Heart right ventricle (tissue), 16 donors: ENCODE measurements at regions not wholly inside any gene's neighbourhood (a gene's known extent, or its start where the extent isn't known, plus 50 kb on each side); places are given as distances from the start of the nearest gene placed in this dataset.
"Not testable (repeated sequence)": the region's sequence is repeated elsewhere in the genome, so short reads cannot be mapped to it uniquely, and the experiment has no call there.

ENCODE experiments used
- ATAC-seq, 8 donors: fragments of 200-7000 bp; cut with Tn5 transposase; one replicate each; pipeline ENCODE4 v1.9.1; 2020; ENCODE audit warnings: mild to moderate bottlenecking in 8 of 8, moderate library complexity in 8 of 8, moderate number of reproducible peaks in 1 of 8
- DNase-seq, 2 donors: peaks; one replicate each; pipeline ENCODE4 v3.0.0-alpha.2; 2020
- H3K27ac ChIP-seq, 10 donors: fragments of 200-600 bp; sonication (generic) in 2 of 10; one replicate each; pipeline versions ENCODE4 v1.5.0 to v1.8.0; 2020 to 2022; ENCODE audit warnings: mild to moderate bottlenecking in 3 of 10
- H3K27me3 ChIP-seq, 7 donors: fragments of 200-600 bp; one replicate each; pipeline ENCODE4 v1.8.0; 2021 to 2022; ENCODE audit warnings: mild to moderate bottlenecking in 2 of 7
- H3K36me3 ChIP-seq, 9 donors: fragments of 200-600 bp; sonication (generic) in 1 of 9; one replicate each; pipeline versions ENCODE4 v1.5.0 to v1.8.0; 2020 to 2022; ENCODE audit warnings: mild to moderate bottlenecking in 2 of 9
- H3K4me1 ChIP-seq, 9 donors: fragments of 200-600 bp; sonication (generic) in 1 of 9; one replicate each; pipeline versions ENCODE4 v1.5.0 to v1.8.0; 2020 to 2022; ENCODE audit warnings: mild to moderate bottlenecking in 4 of 9
- H3K4me3 ChIP-seq, 10 donors: fragments of 200-600 bp; sonication (generic) in 2 of 10; one replicate each; pipeline versions ENCODE4 v1.5.0 to v1.8.0; 2020 to 2022; ENCODE audit warnings: mild to moderate bottlenecking in 7 of 10, moderate library complexity in 2 of 10
- H3K9me3 ChIP-seq, 11 donors: fragments of 200-600 bp in 10 of 11; sonication (generic) in 2 of 11; one replicate each; pipeline versions ENCODE4 v1.5.0 to v1.8.0; 2013 to 2022; ENCODE audit warnings: mild to moderate bottlenecking in 2 of 11, control low read depth in 1 of 11, moderate library complexity in 1 of 11
- WGBS, 2 donors: extraction: QIAGEN DNeasy Blood & Tissue Kit; methylation state at CpG; one replicate each; pipeline ENCODE4 v1.1.7; 2013; ENCODE audit warnings: inconsistent platforms in 1 of 2; 5-methylcytosine and 5-hydroxymethylcytosine counted together
- intact Hi-C, 10 donors: fragments of 100-400 bp; cut with DNase I; formaldehyde crosslinking; loops; one replicate each; pipeline versions ENCODE4 v1.11.1 to v1.14.2; 2022
- TF ChIP-seq, protein P1 (sequence below), 9 donors: fragments of 200-600 bp; sonication (generic) in 2 of 9; IDR thresholded peaks; one replicate each; pipeline versions ENCODE4 v1.5.0 to v1.8.0; 2021 to 2022; ENCODE audit warnings: antibody characterized with exemption in 9 of 9, mild to moderate bottlenecking in 5 of 9, moderate library complexity in 1 of 9
- donor health status: Arrhythmogenic right ventricular cardiomyopathy.
- donor health status: ischemic (EF 13 %, LVEDD 7.1; RV severe dilation, severe dysfunction).
- donor health status: healthy with polysubstance abuse.
- donor health status: DM: no; HTN: yes; CAD: no.
- donor health status: DM: no; HTN: no; CAD: no.
- donor health status: ischemic (EF 25% LVEDD 6.9; RV normal size, moderate dysfunction).
- donor health status: ischemic (EF 25% LVEDD 5.7; RV mildly dilated, moderate dysfunction).
- donor health status: healthy.
- donor health status: DM: yes; HTN: yes; CAD: no.
- donor health status: Ischemic cardiomyopathy.
- donor health status: ischemic (EF 35%, LVEDD 5.7; RV mildly dilated, moderate dysfunction).
- donor health status: nonischemic (EF 11% LVEDD 7.7; RV severe dilation, severe dysfunction).
- donor health status: DM: yes; HTN: yes; CAD: no.
- donor health status: PGD.
- donor health status: ischemic (EF 29% LVEDD 5.4; RV normal size, mild dysfunction).
- donor health status: nonischemic (EF 23%, LVEDD 6.1; RV moderate dilation, normal function).

DNA sequence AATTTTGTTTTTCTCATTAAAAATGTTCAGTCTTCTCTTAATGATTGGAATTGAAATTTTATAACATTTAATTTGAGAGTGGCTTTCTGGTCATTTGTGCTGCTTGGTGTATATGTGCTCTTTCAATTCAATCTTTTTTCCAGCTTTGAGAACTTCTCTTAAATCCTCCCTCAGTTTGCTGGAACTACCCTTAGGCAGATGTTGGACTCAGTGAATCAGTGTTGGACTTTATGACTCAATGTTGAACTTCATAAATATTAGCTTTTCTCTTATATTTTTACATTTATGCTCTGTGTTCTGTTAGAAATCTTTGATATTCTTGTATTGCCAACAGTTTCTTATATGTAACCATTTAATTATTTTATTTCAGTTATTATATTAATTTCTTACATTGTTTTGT lies 935.5 kb upstream of the FBXO33 start:
- TF ChIP-seq, protein P1, sequence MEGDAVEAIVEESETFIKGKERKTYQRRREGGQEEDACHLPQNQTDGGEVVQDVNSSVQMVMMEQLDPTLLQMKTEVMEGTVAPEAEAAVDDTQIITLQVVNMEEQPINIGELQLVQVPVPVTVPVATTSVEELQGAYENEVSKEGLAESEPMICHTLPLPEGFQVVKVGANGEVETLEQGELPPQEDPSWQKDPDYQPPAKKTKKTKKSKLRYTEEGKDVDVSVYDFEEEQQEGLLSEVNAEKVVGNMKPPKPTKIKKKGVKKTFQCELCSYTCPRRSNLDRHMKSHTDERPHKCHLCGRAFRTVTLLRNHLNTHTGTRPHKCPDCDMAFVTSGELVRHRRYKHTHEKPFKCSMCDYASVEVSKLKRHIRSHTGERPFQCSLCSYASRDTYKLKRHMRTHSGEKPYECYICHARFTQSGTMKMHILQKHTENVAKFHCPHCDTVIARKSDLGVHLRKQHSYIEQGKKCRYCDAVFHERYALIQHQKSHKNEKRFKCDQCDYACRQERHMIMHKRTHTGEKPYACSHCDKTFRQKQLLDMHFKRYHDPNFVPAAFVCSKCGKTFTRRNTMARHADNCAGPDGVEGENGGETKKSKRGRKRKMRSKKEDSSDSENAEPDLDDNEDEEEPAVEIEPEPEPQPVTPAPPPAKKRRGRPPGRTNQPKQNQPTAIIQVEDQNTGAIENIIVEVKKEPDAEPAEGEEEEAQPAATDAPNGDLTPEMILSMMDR (IDR thresholded peaks at IDR 0.05): no peak
- Histone ChIP-seq H3K4me3 (no peak overlapping the region), H3K27ac (no peak overlapping the region), H3K4me1 (no peaks in the 10 kb centered on the region), H3K27me3 (no peaks in the 10 kb centered on the region), H3K36me3 (no peaks in the 10 kb centered on the region), H3K9me3 (no peaks in the 10 kb centered on the region)
- DNase-seq: no peak
- intact Hi-C loops: no loop called here
- no peak for ATAC-seq

DNA sequence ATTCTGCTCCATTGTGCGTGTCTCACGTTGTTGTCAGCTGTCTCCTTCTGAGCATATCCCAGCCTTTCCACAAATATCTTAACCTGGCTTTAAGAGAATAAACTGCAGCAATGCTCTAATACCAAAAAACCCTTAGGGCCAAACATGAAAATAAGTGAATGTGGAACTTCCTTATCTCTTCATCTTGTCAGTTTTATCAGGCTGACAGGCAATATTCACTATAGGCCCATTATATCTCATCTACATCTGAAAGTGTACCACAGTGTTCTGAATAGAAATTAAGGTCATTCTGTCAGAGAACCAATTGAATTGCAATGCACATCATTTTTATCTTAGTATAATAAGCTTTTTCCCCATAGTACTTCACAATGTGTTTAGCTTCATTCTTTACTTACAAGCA lies 933.1 kb upstream of the FBXO33 start:
- intact Hi-C loops: no loop called here
- Histone ChIP-seq H3K36me3 (no peaks in the 10 kb centered on the region), H3K4me1 (no peaks in the 10 kb centered on the region), H3K9me3 (no peaks in the 10 kb centered on the region), H3K4me3 (no peak overlapping the region), H3K27ac (no peak overlapping the region), H3K27me3 (no peaks in the 10 kb centered on the region)
- 65 to 84% methylated on average over 2 of the region's 2 CpGs for WGBS, 2 donors
- TF ChIP-seq, protein P1 (IDR thresholded peaks at IDR 0.05): no peak
- no peak for ATAC-seq
- no peak for DNase-seq

DNA sequence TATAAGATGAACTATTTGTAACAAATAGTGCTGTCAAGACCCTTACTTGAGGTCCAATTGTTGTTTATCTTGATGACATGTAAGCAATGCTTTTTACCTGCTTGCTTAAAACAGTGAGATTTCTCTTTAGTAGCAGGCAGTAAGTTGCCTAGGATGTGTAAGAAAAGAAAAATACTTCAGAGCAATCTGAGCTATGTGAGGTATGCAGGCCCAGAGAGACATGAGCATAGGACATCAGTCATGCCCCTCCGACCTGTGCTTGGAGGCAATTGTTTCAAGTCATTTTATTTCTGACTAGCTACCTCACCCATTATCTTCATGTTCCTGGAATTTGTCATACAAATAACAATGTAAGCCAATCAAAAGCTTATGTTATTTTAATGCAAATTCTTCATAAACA lies 930.6 kb upstream of the FBXO33 start:
- Histone ChIP-seq H3K36me3 (no peaks in the 10 kb centered on the region), H3K27ac (no peak overlapping the region), H3K4me3 (no peak overlapping the region), H3K4me1 (no peaks in the 10 kb centered on the region), H3K9me3 (no peaks in the 10 kb centered on the region), H3K27me3 (no peaks in the 10 kb centered on the region)
- TF ChIP-seq, protein P1 (IDR thresholded peaks at IDR 0.05): no peak
- 35 to 51% methylated on average over 1 of the region's 1 CpG for WGBS, 2 donors
- DNase-seq (no peak), ATAC-seq (no peak)
- intact Hi-C loops: no loop called here

DNA sequence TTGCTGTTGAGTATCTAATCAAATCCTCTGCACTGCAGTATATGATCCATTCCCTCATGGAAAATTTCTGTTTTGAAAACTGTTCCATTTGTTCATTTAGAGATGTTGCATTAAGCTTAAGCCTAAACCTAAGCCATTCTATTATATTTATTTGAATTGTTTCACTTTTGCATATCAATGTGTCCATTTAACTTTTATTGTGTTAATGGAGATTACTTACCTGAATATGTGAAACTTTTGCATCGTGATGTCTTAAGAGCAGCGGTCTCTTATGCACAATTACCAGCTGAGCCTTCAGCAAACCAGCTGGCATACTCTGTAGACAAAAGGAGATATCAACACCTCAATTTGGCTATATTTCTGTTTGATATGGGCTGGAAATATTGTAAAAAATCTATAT lies 922.5 kb upstream of the FBXO33 start:
- no peak overlapping the region for H3K27ac ChIP-seq
- H3K27me3 ChIP-seq: no peaks in the 10 kb centered on the region
- ATAC-seq (no peak), DNase-seq (no peak)
- H3K4me1 ChIP-seq: no peaks in the 10 kb centered on the region
- no peak overlapping the region for H3K4me3 ChIP-seq
- intact Hi-C loops: no loop called here
- TF ChIP-seq, protein P1 (IDR thresholded peaks at IDR 0.05): no peak
- 51 to 60% methylated on average over 2 of the region's 2 CpGs for WGBS, 2 donors
- no peaks in the 10 kb centered on the region for H3K36me3 ChIP-seq
- no peaks in the 10 kb centered on the region for H3K9me3 ChIP-seq

DNA sequence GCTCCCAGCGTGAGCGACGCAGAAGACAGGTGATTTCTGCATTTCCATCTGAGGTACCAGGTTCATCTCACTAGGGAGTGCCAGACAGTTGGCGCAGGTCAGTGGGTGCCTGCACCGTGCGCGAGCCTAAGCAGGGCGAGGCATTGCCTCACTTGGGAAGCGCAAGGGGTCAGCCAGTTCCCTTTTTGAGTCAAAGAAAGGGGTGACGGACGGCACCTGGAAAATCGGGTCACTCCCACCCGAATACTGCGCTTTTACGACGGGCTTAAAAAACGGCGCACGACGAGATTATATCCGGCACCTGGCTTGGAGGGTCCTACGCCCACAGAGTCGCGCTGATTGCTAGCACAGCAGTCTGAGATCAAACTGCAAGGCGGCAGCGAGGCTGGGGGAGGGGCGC lies 915.9 kb upstream of the FBXO33 start:
- H3K4me3 ChIP-seq, ATAC-seq, H3K36me3 ChIP-seq, H3K27me3 ChIP-seq, DNase-seq, H3K4me1 ChIP-seq, H3K27ac ChIP-seq, intact Hi-C loops, H3K9me3 ChIP-seq: not testable (repeated sequence)
- 90 to 91% methylated on average over 25 to 27 of the region's 27 CpGs for WGBS, 2 donors
